ENCODE measurements at regions not wholly inside any gene's neighbourhood (a gene's known extent, or its start where the extent isn't known, plus 50 kb on each side); places are given as distances from the start of the nearest gene placed in this dataset.
A peak's percentile ranks its signal among the peaks of the same experiment; 100 is the strongest.
"Not testable (repeated sequence)": the region's sequence is repeated elsewhere in the genome, so short reads cannot be mapped to it uniquely, and the experiment has no call there.

- no peak for DNase-seq (ENCODE audit: low spot score)
These were observed 115.6 kb upstream of the NGF start for GRCh38 chr1:115453666-115454065.

DNA sequence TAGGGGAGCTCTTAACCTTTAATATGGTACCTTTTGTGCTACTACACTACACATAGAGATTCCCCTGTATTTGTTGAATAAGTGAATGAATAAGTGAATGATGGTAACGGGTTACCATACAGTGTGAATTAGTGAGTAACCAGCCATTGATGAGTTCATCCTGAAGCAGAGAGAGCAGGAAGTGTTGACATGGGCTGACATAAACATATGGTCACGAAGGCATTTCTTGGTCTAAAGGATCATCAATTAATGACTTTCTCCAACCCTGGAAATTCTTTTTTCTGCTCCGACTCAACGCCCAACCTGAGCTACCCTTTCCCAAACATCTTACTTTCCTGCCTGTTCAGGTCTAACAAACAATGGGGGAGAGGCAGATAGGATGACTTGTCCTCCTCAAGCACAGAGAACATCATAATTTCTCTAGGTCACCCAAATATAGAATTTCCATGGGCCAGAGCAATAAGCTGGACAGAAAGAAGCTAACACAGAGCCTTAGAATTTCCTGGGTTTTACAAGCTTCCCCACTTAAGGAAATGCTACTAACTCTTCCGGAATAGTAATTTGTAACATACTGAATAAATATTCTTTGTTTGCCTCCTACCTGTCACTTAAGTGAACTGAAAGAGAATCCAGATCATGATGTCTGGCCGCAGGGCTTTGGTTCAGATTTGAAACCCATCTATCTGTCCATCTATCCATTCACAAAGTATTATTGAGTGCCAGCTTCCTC, 114.7 kb upstream of the NGF start:
- no peak for DNase-seq (ENCODE audit: low spot score)

GRCh38 chr1:115450501-115451040, 112.5 kb upstream of the NGF start:
- DNase-seq (ENCODE audit: low spot score) = no peak

- DNase-seq (ENCODE audit: low spot score) = no peak
These were observed 110.4 kb upstream of the NGF start for GRCh38 chr1:115448282-115449044.

DNA sequence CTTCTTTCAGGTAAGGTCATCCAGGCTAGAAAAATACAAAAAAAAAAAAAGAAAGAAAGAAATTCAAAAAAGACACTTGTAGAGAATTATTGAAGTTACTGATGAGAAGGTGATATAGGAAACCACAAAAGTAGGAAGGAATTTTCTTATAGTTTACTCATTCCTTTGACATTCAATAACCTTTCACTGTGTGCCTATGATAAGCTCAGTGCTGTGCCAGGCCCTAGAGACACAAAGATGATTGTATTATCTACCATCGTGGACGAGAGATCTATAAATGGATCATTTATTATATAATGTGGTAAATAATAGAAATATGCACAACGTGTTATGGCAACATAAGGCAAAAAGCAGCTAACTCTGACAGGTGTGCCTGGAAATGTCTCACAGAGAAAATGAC, 109.6 kb upstream of the NGF start:
- DNase-seq (ENCODE audit: low spot score) = no peak

DNA sequence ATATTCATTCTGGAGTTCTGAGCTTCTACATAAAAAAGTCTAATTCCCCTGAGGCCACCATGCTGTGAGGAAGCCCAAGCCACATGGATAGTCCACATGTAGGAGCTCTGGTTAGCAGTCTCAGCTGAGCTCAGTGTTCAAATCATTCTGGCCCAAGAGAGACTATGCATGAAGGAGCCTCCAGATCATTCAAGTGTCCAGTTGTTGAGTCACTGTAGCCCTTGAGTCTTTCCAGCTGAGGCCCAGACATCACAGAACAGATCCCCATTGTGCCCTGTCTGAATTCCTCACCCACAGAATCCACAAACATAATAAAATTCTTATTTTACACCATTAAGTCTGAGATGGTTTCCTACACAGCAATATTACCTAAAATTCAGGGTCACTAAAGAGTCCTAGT, 107.0 kb upstream of the NGF start:
- no peak for DNase-seq (ENCODE audit: low spot score)

DNA sequence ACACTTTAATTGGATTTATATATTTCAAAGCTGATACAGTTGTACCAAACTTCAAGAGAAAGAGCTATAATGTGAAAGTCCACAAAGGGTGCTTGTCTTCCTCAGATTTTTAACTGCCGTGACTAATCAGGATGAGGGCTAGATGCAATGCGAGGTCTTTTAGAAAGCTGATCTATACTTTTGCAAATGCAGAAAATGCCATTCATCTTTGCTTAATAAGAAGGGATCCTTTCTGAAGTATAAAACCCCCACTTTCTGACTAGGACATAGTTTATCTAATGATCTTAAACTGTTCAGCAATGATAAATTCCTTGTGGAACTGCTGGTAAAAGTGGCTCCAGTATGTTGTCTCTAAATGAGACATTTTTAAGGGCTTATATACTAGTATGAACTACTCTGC, 102.7 kb upstream of the NGF start:
- DNase-seq (ENCODE audit: low spot score) = peak; percentile 56

GRCh38 chr1:115439520-115439919, 101.5 kb upstream of the NGF start:
- not testable (repeated sequence) for DNase-seq (ENCODE audit: low spot score)

DNA sequence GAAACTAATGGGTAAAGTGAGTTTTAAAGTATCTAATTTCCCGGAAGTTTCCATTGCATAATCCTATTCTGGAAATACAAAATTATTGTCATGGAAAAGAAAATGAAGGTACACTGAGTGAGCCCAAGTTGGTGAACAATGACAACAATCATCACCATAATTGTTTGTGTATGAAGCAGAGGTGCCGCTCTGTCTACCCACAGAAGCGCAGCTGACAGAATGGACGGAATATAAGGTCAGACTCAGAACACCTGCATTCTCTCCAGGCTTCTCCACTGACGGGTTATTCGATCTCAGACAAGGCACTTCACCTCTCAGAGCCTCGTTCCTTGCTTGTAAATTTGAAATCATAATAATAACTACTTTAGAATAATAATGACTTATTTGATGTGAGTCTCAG, 99.1 kb upstream of the NGF start:
- DNase-seq (ENCODE audit: low spot score) = no peak

DNA sequence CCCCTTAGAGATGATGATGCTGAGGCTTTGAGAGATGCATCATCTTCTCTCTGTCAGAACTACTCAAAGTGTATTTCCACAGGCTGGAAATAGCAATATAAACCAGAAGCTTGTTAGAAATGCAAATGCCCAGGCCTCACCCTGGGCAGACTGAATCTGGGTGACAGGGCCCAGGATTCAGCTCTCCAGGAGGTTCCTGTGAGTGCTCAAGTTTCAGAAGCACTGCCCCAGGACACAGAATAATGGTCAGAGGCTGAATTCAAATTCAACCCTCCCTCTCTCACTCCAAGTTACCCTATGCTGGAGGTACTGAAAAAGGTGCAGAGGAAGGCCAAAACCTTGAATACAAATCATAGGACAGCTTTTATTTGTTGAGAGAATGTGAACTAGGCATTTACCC, 98.5 kb upstream of the NGF start:
- no peak for DNase-seq (ENCODE audit: low spot score)

GRCh38 chr1:115433483-115433882, 95.4 kb upstream of the NGF start:
- DNase-seq (ENCODE audit: low spot score) = no peak

GRCh38 chr1:115432061-115432460, 94.0 kb upstream of the NGF start:
- DNase-seq (ENCODE audit: low spot score) = no peak

DNA sequence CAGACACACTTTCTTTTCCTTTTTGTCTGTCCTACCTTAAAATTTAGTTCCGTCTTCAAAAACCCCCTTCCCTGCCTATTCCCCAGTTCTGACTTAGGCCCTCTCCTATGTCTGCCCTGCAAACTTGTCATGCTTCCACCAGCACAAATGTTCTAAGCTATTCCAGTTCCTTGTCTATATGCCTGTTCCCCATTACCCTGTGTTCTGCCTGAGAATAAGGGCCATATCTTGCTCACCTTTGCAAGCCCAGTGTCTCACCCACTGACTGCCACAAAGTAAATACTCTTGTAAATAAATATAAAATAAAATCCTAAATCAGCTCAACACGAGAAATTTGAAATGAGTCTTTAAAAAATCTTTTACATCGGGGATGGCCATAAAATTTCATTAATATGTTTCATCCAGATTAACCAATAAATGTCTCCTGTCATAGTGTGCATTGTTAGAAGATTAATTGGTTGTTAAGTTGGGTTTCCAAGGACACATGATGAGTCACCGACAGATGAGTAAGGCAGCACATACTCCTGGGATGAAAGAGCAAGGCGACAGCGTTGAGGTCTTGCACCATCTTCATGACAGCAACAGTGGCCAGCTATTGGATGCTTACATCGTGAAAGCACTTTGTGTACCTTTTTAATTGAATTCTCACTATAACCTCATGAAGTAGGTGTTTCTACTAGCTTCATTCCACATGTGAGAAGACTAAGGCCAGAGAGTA, 92.6 kb upstream of the NGF start:
- peak; percentile 37 for DNase-seq (ENCODE audit: low spot score)

DNA sequence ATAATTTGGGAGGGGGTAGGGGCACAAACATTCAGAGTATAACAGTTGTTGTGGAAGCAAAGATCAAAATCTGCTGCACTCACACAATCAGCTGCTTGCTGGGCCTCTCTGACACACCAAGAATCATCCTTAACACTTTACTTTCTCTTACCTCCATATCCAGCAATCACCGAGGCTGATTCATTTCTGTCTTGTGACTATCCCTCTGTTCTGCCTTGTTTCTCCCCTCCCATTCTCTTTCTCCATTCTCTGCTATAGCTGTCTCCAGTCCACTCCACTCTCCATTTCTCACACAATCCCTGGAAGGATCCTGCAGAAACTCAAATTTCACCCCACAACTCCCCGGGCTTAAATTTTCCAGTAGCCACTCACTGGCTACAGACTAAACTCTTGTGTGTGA, 91.8 kb upstream of the NGF start:
- DNase-seq (ENCODE audit: low spot score) = no peak

DNA sequence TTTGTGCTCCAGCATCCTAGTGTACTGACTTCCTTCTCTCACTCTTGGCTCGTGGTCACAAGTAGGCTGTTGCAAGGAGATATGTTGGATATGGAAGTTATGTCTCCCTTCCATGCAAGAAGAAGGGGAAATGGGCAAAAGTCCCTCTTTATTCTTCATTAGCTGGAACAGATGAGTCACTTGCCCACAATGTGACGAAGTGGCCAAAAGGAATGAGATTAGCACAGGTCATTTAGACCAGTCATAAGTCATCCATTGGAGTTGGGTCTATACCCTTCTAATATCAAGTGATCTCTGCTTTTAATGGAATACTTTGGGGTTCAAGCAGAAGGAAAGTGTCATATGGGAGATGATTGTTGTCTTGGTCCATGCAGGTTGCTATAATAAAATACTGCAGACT, 91.2 kb upstream of the NGF start:
- DNase-seq (ENCODE audit: low spot score) = no peak

DNA sequence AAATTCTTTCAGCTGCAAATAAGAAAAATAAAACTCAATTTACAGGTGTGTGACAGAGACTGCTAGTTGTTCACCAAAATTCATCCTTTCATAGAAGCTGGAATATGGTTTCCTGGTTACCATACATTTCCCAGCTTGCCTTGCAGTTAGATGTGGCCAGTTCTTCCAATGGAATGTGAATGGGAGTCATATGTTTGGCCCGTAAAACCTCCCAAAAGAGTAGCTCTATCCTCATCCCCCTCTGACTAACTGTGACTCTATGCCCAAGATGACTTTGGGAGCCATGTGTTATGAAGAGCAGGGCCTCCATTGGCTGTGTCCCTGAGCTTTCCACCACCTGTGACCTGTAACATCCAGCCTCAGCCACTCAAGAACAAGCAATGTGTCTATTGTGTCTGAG, 90.6 kb upstream of the NGF start:
- no peak for DNase-seq (ENCODE audit: low spot score)

GRCh38 chr1:115428256-115428655, 90.2 kb upstream of the NGF start:
- DNase-seq (ENCODE audit: low spot score) = no peak

DNA sequence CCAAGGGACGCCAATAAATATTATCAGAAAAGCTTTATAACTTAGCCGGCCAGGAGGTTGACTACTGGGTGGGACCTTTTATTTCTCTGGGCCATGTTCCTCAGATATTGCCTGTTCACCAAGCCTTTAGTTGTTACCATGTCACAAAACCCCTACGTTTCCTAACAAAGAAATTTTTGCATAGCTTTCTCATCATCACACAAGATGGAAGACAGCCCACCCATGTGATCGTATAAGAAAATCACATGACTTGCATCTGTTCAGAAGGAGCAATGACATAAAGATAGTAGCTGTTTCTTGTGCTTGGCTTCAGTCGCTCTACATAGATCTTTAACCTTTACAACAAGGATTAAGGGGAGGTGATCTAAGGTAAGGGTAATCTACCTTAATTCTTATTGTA, 88.9 kb upstream of the NGF start:
- DNase-seq (ENCODE audit: low spot score) = no peak

GRCh38 chr1:115426231-115426771, 88.3 kb upstream of the NGF start:
- DNase-seq (ENCODE audit: low spot score) = no peak

- no peak for DNase-seq (ENCODE audit: low spot score)
These were observed 87.4 kb upstream of the NGF start for GRCh38 chr1:115425442-115425841.

DNA sequence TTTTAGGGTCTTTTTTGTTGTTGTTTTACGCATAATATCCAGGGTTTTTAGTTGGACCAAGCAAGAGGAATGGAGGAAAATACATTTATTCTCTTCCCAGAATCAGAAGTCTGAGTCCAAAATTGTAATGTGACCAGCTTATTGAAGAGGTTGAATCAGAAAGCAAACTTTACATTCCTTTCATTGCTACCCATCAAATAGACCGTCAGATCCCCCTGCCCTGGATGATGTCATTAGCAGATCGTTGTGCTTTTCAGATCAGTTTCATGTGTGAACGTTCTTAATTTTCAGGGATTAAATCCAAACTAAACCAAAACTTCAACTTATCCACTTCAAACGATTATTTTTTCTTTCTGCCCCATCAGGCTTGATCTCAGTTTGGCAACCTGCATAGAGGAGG, 85.7 kb upstream of the NGF start:
- DNase-seq (ENCODE audit: low spot score) = no peak

DNA sequence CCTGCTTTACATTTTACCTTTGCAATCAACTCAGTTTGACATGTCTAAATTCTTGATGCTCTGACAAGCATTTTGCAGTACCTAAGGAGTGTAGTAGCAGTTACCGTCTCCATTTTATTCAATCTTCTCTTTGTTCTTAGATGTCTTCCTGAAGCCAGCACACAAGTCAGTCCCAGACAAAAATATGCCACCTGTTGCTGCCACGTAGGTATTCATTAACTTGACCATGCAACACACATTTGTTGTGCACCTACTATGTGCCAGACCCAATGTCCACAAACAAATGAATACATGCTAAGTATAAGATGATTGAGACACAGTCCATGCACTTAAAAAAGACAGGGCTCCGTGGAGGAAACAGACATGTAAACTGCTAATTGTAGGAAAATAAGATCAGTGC, 81.5 kb upstream of the NGF start:
- DNase-seq (ENCODE audit: low spot score) = no peak

GRCh38 chr1:115413621-115414020, 75.6 kb upstream of the NGF start:
- DNase-seq (ENCODE audit: low spot score) = no peak

Data from COLO829 (cell line).